HuH-7.5 (cell line): ENCODE measurements at regions not wholly inside any gene's neighbourhood (a gene's known extent, or its start where the extent isn't known, plus 50 kb on each side); places are given as distances from the start of the nearest gene placed in this dataset.

Source experiments
- DNase-seq: peaks from one replicate; pipeline ENCODE4 v3.0.0; 2011; ENCODE audit warnings: low spot score

- no peak for DNase-seq
Observed at GRCh38 chr2:234676783-234677450, 180.0 kb upstream of the ARL4C start.

- DNase-seq = no peak
Observed at GRCh38 chr2:234676109-234676782, 179.4 kb upstream of the ARL4C start.

- DNase-seq = no peak
Observed at GRCh38 chr2:234674781-234675201, 177.9 kb upstream of the ARL4C start.

GRCh38 chr2:234673961-234674759 is 177.3 kb upstream of the ARL4C start:
- DNase-seq = no peak

- DNase-seq = no peak
Observed at GRCh38 chr2:234673501-234673900, 176.6 kb upstream of the ARL4C start.

DNA sequence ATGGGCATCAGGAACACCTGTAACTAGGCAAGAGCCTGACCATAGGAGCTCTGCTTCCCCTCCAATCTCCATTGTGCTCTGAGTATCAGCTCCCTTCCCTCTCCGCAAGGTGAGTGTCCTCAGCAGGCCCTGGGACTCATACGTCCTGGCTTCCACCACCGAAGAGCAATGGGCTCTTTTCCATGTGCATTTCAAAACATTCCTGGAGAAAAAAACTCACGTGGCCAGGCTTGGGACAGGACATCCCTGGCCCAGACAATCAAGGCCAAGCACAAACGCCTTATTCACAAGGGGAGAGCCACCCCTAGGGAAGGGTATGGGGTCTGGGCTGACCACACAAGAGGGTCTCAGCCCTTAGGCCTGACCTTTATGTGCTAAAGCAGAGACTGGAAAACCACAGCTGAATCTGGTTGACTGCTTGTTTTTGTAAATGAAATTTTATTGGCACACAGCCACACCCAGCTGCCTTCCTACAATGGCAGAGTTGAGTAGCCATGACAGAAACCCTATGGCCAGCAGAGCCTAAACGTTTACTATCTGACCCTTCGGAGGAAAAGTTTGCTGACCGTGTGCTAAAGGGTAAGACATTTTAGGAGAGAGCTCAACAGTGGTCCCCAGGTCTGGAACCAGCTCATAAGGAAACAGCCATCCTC is 175.7 kb upstream of the ARL4C start:
- no peak for DNase-seq

DNA sequence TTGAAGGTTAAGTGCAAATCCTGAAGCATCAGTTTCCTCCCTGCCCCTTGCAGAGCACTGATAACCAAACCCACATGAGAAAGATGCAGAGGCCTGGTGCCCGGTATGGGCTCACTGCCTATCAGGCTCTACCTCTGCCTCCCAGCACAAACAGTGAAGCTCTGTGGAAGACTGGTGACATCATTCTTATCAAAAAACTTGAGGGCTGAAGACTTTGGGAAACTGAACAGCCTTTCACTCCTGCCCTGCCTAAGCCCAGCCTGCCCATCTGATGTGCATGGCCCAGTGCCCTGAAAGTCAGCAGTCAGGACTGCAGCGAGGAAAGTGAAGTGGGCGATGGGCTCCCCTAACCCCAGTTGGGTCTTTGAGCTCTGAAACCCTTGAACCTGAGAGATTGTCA is 174.8 kb upstream of the ARL4C start:
- no peak for DNase-seq

DNA sequence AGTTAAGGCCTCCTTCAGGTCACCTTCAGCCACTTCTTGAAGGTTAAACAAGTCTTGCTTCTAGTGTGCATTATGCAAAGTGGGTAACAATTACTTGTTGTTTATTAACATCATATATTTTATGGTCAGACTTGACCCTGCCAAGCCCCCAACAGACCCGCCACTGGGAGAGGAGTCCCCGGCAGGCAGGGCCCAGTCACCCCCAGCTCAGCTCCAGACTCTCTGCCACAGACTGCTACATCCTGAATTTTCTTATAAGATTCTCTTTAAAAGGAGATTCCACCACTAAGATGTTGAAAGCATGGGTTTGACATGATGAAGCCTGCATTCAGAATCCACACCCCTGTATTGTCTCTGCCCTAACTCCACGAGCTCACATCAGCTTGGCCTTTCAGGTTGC is 174.3 kb upstream of the ARL4C start:
- no peak for DNase-seq

DNA sequence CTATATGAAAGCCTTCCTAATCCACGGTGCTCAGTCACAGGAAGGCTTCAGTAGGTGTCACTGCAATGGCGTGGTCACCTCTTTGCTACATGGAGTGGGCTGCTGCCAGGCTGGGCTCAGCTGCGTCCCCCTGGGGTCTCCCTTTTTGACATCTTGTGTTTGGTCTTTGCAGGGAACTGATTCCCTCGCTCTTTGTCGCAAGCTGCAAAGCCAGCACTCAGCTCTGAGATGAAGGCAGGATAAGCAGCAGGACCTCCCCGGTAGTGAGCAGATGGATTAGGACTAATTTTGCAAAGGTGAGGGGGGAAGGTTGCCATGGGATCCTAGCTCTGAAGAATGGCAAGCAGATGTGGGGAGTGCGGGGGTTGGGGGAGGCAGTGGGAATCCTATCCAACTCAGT is 173.9 kb upstream of the ARL4C start:
- no peak for DNase-seq

DNA sequence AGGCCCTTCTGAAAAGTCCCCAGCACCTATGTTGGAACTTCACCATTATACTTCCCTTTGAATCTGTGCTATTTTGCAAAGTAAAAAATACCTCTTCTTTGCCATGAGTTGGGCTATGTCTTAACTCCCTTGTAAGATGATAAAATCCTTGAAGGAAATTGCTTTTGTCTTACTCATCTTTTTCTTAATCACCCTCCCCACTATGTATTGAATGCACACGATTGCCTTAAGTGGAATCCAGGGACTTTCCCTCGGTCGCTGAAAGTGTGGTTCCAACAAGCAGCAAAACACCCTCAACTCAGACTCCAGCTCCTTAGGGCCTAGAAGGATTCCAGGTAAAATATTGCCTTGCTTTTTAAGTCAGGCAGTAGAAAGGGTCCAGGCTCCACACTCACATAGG is 173.2 kb upstream of the ARL4C start:
- no peak for DNase-seq

DNA sequence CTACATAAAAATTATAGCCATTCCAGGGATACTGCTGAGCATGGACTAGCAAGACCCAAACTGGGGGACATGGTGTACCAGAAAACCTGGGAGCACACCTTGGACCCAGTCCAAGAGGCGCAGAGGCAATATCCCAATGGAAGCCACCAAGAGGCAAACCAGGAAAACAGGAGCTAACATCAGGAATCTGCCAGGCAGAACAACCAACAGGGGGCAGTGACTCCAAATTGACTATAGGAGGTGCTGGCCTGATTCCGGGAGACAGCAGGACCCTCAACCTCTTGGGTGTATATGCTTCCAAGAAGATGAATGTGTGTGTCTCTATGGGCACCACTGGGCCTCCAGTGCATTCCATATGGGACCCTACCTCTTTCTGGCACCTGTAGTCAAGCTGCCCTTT is 172.7 kb upstream of the ARL4C start:
- no peak for DNase-seq

- no peak for DNase-seq
Observed at GRCh38 chr2:234669001-234669400, 172.1 kb upstream of the ARL4C start.

DNA sequence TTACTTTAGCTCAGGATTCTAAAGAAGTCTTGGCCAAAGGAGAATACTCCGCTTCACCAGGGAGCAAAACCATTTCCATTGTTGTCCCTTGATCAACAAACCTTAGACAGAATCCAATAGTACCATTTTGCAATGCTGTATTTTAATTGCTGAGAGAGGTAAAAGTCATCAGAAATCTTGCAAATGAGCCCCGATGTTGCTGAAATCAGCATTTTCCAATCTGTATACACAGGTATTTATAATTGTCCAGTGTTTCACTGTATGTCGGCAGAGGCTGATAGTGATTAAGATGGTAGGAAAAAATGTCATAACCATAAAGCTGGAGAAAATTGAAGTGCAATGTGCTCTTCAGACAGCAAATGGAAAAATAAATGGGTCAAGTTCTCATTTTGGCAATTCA is 170.0 kb upstream of the ARL4C start:
- DNase-seq = no peak

DNA sequence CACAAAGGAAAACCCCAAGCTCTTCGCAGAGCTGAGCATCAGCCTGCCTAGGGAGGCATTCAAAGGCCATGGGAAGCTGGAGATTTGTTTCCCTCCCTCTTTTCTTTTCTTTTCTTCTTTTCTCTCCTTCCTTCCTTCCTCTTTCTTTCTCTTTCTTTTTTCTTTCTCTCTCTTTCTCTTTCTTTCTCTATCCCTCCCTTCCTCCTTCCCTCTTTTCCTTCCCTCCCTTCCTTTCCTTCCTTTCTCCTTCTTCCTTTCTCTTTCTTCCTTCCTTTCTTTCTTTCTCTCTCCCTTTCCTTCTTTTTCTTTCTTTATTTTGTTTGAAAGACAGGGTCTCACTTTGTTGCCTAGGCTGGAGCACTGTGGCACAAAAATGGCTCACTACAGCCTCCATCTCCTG is 168.4 kb upstream of the ARL4C start:
- DNase-seq = no peak

DNA sequence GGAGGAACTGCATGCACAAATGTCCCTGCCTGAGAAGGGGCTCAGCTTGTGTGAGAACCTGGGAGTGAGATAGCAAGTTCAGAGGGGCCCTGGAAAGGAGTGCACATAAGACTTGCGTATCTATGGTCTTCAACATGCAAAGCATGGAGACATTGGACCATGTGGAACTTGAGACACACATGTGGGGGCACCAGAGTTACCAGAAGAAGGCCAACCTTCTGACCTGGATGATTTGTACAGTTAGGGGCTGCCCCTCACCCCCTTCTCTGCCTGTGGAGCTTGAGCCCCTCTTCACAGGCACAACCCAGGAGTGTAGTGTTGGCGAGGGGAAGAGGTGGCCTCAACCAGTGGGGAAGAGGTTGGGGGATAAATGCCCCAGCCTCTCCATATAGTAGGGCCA is 165.0 kb upstream of the ARL4C start:
- DNase-seq = no peak

DNA sequence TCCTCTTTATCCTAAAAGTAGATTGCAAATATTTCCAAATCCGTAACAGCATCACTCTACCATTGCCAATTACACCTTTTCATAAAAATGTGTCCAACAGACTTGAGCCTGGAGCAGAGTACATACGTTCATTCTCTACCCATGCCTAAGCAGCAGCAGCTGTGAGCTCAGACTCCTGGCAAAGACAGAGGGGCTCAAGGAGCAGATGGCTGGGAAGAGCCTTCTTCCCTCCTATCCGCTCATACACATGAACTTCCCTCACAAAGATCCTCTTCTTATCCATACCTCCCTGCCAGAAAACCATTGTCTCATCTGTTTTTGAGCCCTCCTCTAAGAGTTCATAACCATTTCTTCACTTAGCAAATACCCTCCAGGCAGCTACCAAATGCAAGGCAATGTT is 164.3 kb upstream of the ARL4C start:
- no peak for DNase-seq

DNA sequence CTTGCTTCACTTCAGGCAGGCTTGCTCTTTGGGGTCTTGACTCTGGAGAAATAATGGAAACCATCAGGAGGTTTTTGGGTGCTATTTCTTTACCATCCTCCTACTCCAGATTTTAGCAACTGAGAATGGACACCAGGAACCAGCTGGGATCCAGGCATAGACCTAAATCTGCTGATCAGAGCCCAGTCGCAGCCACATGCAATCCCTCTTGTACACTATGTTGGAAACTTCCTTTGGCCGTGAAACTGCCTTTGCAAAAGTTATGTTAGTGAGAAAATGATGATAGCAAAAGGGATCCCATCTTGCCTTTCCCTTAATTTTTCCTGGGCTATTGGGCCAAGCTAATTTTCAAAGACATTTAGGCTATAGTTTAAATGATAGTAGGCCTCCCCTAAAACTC is 158.8 kb upstream of the ARL4C start:
- no peak for DNase-seq

GRCh38 chr2:234650911-234651310 is 154.0 kb upstream of the ARL4C start:
- DNase-seq = no peak

GRCh38 chr2:234649951-234650350 is 153.1 kb upstream of the ARL4C start:
- DNase-seq = no peak

DNA sequence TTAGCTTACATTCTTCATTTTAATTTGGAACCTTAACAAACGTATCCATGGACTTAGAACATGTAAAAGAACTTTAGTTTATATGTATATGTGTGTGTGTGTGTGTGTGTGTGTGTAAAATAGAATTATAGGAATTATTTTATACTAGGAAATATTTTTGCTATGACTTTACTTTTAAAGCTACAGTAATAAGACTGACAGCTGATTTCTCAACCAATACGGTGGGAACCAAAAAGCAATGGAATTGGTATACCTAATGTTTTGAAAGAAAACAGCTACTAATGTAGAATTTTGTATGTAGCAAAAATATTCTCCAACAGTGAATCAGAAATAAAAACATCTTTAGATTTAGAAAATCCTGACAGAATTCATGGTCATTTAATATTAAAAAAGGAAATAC is 146.5 kb upstream of the ARL4C start:
- DNase-seq = no peak

GRCh38 chr2:234641086-234641485 is 144.2 kb upstream of the ARL4C start:
- DNase-seq = no peak

- DNase-seq = no peak
Observed at GRCh38 chr2:234640657-234641056, 143.8 kb upstream of the ARL4C start.

GRCh38 chr2:234638966-234639365 is 142.1 kb upstream of the ARL4C start:
- DNase-seq = no peak
